ENCODE measurements at regions not wholly inside any gene's neighbourhood (a gene's known extent, or its start where the extent isn't known, plus 50 kb on each side); places are given as distances from the start of the nearest gene placed in this dataset.

DNA sequence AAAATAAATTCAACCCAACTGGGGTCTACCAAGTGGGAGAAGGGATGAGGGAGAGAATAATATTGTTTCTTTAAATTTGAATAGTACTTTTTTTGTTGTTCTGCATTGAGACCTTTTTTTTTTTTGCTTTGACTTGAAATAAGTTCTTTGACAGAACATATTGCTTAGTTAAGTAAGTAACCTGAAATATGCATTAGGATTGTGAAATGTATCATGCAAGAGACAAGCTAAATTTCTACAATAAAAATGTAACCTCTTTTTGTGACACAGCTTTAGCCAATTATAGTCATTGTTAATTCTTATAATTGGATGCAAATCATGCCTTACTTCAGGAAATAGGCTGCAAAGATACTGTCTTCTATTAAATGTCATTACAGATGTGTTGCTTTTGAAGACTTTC, 150.0 kb upstream of the GOT2 start:
- Histone ChIP-seq H3K4me3 (ENCODE audit: low read depth in 1 of 3, low read length in 3 of 3) (no peak overlapping the region), H3K9me3 (ENCODE audit: control insufficient read depth in 4 of 4, low read length in 3 of 4) (no peaks in the 10 kb centered on the region), H3K36me3 (ENCODE audit: control insufficient read depth in 4 of 4, insufficient read depth in 3 of 4, low read depth in 1 of 4, low read length in 3 of 4) (no peaks in the 10 kb centered on the region), H3K9ac (ENCODE audit: low read depth in 1 of 2, low read length in 2 of 2) (no peak overlapping the region), H3K27ac (ENCODE audit: low read depth in 1 of 2, low read length in 2 of 2) (no peak overlapping the region), H3K4me1 (ENCODE audit: control insufficient read depth in 4 of 4, insufficient read depth in 4 of 4, low read length in 3 of 4) (no peaks in the 10 kb centered on the region), H3K27me3 (ENCODE audit: control insufficient read depth in 4 of 4, insufficient read depth in 4 of 4, low read length in 3 of 4) (no peaks in the 10 kb centered on the region)
- no peak for DNase-seq (ENCODE audit: low spot score)
- TF ChIP-seq FOXA1 (IDR thresholded peaks at IDR 0.05) (no peak), HNF4A (conservative IDR thresholded peaks at IDR 0.05) (no peak), EGR1 (IDR thresholded peaks at IDR 0.05; ENCODE audit: low read depth in 2 of 2) (no peak), HNF4G (IDR thresholded peaks at IDR 0.05) (no peak)

DNA sequence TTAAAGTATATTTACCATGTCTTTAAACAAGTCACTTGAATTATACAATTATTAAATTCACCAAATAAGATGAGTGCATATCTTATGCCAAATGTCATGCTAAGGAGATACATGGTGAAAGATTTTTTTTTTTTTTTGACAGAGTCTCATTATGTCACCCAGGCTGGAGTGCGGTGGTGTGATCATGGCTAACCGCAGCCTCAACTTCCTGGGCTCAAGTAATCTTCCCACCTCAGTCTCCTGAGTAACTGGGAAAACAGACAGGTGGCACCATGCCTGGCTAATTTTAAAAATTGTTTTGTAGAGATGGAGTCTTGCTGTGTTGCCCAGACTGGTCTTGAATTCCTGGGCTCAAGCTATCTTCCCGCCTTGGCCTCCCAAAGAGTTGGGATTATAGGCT, 149.0 kb upstream of the GOT2 start:
- Histone ChIP-seq H3K4me1 (ENCODE audit: control insufficient read depth in 4 of 4, insufficient read depth in 4 of 4, low read length in 3 of 4) (no peaks in the 10 kb centered on the region), H3K36me3 (ENCODE audit: control insufficient read depth in 4 of 4, insufficient read depth in 3 of 4, low read depth in 1 of 4, low read length in 3 of 4) (no peaks in the 10 kb centered on the region), H3K9me3 (ENCODE audit: control insufficient read depth in 4 of 4, low read length in 3 of 4) (peaks cover 0 to 1% (median 0%) of the 10 kb centered on the region in 4 donors), H3K9ac (ENCODE audit: low read depth in 1 of 2, low read length in 2 of 2) (no peak overlapping the region), H3K27me3 (ENCODE audit: control insufficient read depth in 4 of 4, insufficient read depth in 4 of 4, low read length in 3 of 4) (no peaks in the 10 kb centered on the region), H3K4me3 (ENCODE audit: low read depth in 1 of 3, low read length in 3 of 3) (no peak overlapping the region), H3K27ac (ENCODE audit: low read depth in 1 of 2, low read length in 2 of 2) (no peak overlapping the region)
- WGBS: 94% methylated on average over 3 of the region's 3 CpGs
- DNase-seq (ENCODE audit: low spot score): no peak
- TF ChIP-seq, protein P1, sequence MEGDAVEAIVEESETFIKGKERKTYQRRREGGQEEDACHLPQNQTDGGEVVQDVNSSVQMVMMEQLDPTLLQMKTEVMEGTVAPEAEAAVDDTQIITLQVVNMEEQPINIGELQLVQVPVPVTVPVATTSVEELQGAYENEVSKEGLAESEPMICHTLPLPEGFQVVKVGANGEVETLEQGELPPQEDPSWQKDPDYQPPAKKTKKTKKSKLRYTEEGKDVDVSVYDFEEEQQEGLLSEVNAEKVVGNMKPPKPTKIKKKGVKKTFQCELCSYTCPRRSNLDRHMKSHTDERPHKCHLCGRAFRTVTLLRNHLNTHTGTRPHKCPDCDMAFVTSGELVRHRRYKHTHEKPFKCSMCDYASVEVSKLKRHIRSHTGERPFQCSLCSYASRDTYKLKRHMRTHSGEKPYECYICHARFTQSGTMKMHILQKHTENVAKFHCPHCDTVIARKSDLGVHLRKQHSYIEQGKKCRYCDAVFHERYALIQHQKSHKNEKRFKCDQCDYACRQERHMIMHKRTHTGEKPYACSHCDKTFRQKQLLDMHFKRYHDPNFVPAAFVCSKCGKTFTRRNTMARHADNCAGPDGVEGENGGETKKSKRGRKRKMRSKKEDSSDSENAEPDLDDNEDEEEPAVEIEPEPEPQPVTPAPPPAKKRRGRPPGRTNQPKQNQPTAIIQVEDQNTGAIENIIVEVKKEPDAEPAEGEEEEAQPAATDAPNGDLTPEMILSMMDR (IDR thresholded peaks at IDR 0.05; ENCODE audit: low read depth, low read length, missing input control): no peak
- no peak for TF ChIP-seq FOXA2 (IDR thresholded peaks at IDR 0.05)
- TF ChIP-seq, protein P2, sequence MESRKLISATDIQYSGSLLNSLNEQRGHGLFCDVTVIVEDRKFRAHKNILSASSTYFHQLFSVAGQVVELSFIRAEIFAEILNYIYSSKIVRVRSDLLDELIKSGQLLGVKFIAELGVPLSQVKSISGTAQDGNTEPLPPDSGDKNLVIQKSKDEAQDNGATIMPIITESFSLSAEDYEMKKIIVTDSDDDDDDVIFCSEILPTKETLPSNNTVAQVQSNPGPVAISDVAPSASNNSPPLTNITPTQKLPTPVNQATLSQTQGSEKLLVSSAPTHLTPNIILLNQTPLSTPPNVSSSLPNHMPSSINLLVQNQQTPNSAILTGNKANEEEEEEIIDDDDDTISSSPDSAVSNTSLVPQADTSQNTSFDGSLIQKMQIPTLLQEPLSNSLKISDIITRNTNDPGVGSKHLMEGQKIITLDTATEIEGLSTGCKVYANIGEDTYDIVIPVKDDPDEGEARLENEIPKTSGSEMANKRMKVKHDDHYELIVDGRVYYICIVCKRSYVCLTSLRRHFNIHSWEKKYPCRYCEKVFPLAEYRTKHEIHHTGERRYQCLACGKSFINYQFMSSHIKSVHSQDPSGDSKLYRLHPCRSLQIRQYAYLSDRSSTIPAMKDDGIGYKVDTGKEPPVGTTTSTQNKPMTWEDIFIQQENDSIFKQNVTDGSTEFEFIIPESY (IDR thresholded peaks at IDR 0.05): no peak
- TF ChIP-seq TAF1 (conservative IDR thresholded peaks at IDR 0.05): no peak
- TF ChIP-seq RXRA (IDR thresholded peaks at IDR 0.05): no peak
- no peak for TF ChIP-seq EGR1 (IDR thresholded peaks at IDR 0.05; ENCODE audit: low read depth in 2 of 2)
- TF ChIP-seq NR2F2 (IDR thresholded peaks at IDR 0.05): no peak
- TF ChIP-seq, protein P3, sequence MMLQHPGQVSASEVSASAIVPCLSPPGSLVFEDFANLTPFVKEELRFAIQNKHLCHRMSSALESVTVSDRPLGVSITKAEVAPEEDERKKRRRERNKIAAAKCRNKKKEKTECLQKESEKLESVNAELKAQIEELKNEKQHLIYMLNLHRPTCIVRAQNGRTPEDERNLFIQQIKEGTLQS (IDR thresholded peaks at IDR 0.05): no peak
- TF ChIP-seq, protein P4, sequence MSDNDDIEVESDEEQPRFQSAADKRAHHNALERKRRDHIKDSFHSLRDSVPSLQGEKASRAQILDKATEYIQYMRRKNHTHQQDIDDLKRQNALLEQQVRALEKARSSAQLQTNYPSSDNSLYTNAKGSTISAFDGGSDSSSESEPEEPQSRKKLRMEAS (IDR thresholded peaks at IDR 0.05): no peak
- no peak for TF ChIP-seq HNF4A (conservative IDR thresholded peaks at IDR 0.05)
- TF ChIP-seq HNF4G (IDR thresholded peaks at IDR 0.05): no peak
- TF ChIP-seq RAD21 (IDR thresholded peaks at IDR 0.05): no peak
- TF ChIP-seq, protein P5, sequence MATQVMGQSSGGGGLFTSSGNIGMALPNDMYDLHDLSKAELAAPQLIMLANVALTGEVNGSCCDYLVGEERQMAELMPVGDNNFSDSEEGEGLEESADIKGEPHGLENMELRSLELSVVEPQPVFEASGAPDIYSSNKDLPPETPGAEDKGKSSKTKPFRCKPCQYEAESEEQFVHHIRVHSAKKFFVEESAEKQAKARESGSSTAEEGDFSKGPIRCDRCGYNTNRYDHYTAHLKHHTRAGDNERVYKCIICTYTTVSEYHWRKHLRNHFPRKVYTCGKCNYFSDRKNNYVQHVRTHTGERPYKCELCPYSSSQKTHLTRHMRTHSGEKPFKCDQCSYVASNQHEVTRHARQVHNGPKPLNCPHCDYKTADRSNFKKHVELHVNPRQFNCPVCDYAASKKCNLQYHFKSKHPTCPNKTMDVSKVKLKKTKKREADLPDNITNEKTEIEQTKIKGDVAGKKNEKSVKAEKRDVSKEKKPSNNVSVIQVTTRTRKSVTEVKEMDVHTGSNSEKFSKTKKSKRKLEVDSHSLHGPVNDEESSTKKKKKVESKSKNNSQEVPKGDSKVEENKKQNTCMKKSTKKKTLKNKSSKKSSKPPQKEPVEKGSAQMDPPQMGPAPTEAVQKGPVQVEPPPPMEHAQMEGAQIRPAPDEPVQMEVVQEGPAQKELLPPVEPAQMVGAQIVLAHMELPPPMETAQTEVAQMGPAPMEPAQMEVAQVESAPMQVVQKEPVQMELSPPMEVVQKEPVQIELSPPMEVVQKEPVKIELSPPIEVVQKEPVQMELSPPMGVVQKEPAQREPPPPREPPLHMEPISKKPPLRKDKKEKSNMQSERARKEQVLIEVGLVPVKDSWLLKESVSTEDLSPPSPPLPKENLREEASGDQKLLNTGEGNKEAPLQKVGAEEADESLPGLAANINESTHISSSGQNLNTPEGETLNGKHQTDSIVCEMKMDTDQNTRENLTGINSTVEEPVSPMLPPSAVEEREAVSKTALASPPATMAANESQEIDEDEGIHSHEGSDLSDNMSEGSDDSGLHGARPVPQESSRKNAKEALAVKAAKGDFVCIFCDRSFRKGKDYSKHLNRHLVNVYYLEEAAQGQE (IDR thresholded peaks at IDR 0.05): no peak
- TF ChIP-seq GABPA (IDR thresholded peaks at IDR 0.05 in 1 of 2, conservative IDR thresholded peaks at IDR 0.05 in 1 of 2): no peak
- TF ChIP-seq JUND (IDR thresholded peaks at IDR 0.05): no peak
- no peak for TF ChIP-seq FOXA1 (IDR thresholded peaks at IDR 0.05)
- no peak for TF ChIP-seq YY1 (IDR thresholded peaks at IDR 0.05)
- no peak for TF ChIP-seq SP1 (IDR thresholded peaks at IDR 0.05)

Measured in liver (tissue), 8 donors.